GM06990 (cell line): ENCODE measurements at regions not wholly inside any gene's neighbourhood (a gene's known extent, or its start where the extent isn't known, plus 50 kb on each side); places are given as distances from the start of the nearest gene placed in this dataset.
"Not testable (repeated sequence)": the region's sequence is repeated elsewhere in the genome, so short reads cannot be mapped to it uniquely, and the experiment has no call there.

Source experiments
- DNase-seq: peaks from one replicate; pipeline ENCODE4 v3.0.0-alpha.2; 2011; ENCODE audit not compliant: insufficient read length; ENCODE audit errors: extremely low read depth
- H3K27me3 ChIP-seq: replicated peaks from 2 replicates; pipeline ENCODE4 v1.6.0; 2011; ENCODE audit warnings: low read length; ENCODE audit not compliant: control insufficient read depth, insufficient read depth
- H3K36me3 ChIP-seq: 2 replicates; pipeline ENCODE4 v1.5.1; 2011; ENCODE audit warnings: low read length; ENCODE audit not compliant: control insufficient read depth, insufficient read depth
- H3K4me3 ChIP-seq: replicated peaks from 2 replicates; pipeline ENCODE4 v1.5.1; 2011; ENCODE audit warnings: low read depth, mild to moderate bottlenecking, control low read depth, low read length
- CTCF ChIP-seq: IDR thresholded peaks from 2 replicates; pipeline ENCODE4 v1.5.1; 2011; ENCODE audit warnings: low read length, control low read depth, mild to moderate bottlenecking, inconsistent platforms; ENCODE audit not compliant: insufficient read depth, poor library complexity, severe bottlenecking

GRCh38 chr17:53217311-53217710, 605.4 kb upstream of the KIF2B start:
- TF ChIP-seq CTCF = no peak

DNA sequence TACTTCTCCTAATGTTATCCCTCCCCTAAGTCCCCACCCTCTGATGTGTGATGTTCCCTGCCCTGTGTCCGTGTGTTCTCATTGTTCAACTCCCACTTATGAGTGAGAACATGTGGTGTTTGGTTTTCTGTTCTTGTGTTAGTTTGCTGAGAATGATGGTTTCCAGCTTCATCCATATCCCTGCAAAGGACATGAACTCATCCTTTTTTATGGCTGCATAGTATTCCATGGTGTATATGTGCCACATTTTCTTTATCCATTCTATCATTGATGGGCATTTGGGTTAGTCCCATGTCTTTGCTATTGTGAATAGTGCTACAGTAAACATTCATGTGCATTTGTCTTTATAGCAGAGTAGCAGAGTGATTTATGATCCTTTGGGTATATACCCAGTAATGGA, 613.8 kb upstream of the KIF2B start:
- not testable (repeated sequence) for H3K27me3 ChIP-seq, DNase-seq, H3K36me3 ChIP-seq, H3K4me3 ChIP-seq

More at GRCh38 chr17:53217311-53217710, 605.4 kb upstream of the KIF2B start:
- Histone ChIP-seq H3K36me3 (no peaks in the 10 kb centered on the region), H3K4me3 (no peak overlapping the region), H3K27me3 (no peaks in the 10 kb centered on the region)
- DNase-seq = no peak

GRCh38 chr17:53193044-53193443, 629.7 kb upstream of the KIF2B start:
- H3K36me3 ChIP-seq = no peaks in the 10 kb centered on the region
- no peak for TF ChIP-seq CTCF
- H3K4me3 ChIP-seq = no peak overlapping the region
- no peaks in the 10 kb centered on the region for H3K27me3 ChIP-seq
- DNase-seq = no peak

DNA sequence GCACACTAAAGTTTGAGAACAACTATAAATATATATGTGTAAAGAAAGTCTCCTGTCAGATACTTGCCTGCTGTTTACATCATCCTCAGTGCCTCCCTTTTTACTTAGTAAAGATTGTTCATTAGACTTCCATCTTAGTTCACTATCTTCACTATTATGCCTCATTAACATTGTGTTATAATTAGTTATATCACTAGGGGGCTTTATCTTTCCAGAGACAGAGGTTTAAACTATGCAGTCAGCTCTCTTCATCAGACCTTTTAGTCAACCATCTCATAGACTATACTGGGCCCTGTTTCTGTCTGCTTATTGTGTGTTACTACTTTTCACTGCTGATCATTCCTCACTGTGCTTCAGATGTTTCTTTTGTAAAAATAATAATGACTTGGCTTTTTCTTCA, 630.8 kb upstream of the KIF2B start:
- DNase-seq = no peak

GRCh38 chr17:53186001-53186400, 636.7 kb upstream of the KIF2B start:
- TF ChIP-seq CTCF = no peak
- no peak for DNase-seq
- no peaks in the 10 kb centered on the region for H3K27me3 ChIP-seq
- H3K36me3 ChIP-seq = no peaks in the 10 kb centered on the region
- H3K4me3 ChIP-seq = no peak overlapping the region

More for the DNA sequence above, 630.8 kb upstream of the KIF2B start:
- Histone ChIP-seq H3K27me3 (no peaks in the 10 kb centered on the region), H3K4me3 (no peak overlapping the region), H3K36me3 (no peaks in the 10 kb centered on the region)
- no peak for TF ChIP-seq CTCF

GRCh38 chr17:53176629-53177028, 646.1 kb upstream of the KIF2B start:
- Histone ChIP-seq H3K4me3 (no peak overlapping the region), H3K27me3 (no peaks in the 10 kb centered on the region), H3K36me3 (no peaks in the 10 kb centered on the region)
- TF ChIP-seq CTCF = no peak
- DNase-seq = no peak
